Stimulated activated CD4-positive, alpha-beta T cell treated with anti-CD3 and anti-CD28 coated beads, Interleukin-4, amount 100 ng/mL, for 24 hours (primary cell): ENCODE measurements at regions not wholly inside any gene's neighbourhood (a gene's known extent, or its start where the extent isn't known, plus 50 kb on each side); places are given as distances from the start of the nearest gene placed in this dataset.
"Not testable (repeated sequence)": the region's sequence is repeated elsewhere in the genome, so short reads cannot be mapped to it uniquely, and the experiment has no call there.

ENCODE experiments used
- DNase-seq: peaks from one replicate; pipeline ENCODE4 v3.0.0-alpha.2; 2020

- DNase-seq: no peak
Measured at GRCh38 chr12:59404109-59404650, 191.6 kb upstream of the SLC16A7 start.

GRCh38 chr12:59403259-59403932, 192.4 kb upstream of the SLC16A7 start:
- DNase-seq: peak; percentile 45

- no peak for DNase-seq
Measured at GRCh38 chr12:59401862-59402261, 194.0 kb upstream of the SLC16A7 start.

GRCh38 chr12:59398164-59398563, 197.7 kb upstream of the SLC16A7 start:
- no peak for DNase-seq

GRCh38 chr12:59396919-59397318, 198.9 kb upstream of the SLC16A7 start:
- no peak for DNase-seq

GRCh38 chr12:59396519-59396918, 199.3 kb upstream of the SLC16A7 start:
- DNase-seq: no peak

GRCh38 chr12:59395310-59395709, 200.5 kb upstream of the SLC16A7 start:
- not testable (repeated sequence) for DNase-seq

GRCh38 chr12:59393506-59393905, 202.3 kb upstream of the SLC16A7 start:
- no peak for DNase-seq

GRCh38 chr12:59389968-59390576, 205.8 kb upstream of the SLC16A7 start:
- DNase-seq: no peak

- no peak for DNase-seq
Measured at GRCh38 chr12:59388694-59389093, 207.1 kb upstream of the SLC16A7 start.

GRCh38 chr12:59388176-59388575, 207.7 kb upstream of the SLC16A7 start:
- no peak for DNase-seq

GRCh38 chr12:59386236-59386635, 209.6 kb upstream of the SLC16A7 start:
- DNase-seq: no peak

- no peak for DNase-seq
Measured at GRCh38 chr12:59383079-59383822, 212.6 kb upstream of the SLC16A7 start.

- no peak for DNase-seq
Measured at GRCh38 chr12:59382282-59383078, 213.3 kb upstream of the SLC16A7 start.

- no peak for DNase-seq
Measured at GRCh38 chr12:59381106-59381505, 214.7 kb upstream of the SLC16A7 start.

- DNase-seq: no peak
Measured at GRCh38 chr12:59375633-59376032, 220.2 kb upstream of the SLC16A7 start.

GRCh38 chr12:59374783-59375182, 221.0 kb upstream of the SLC16A7 start:
- no peak for DNase-seq

- DNase-seq: no peak
Measured at GRCh38 chr12:59372956-59373355, 222.9 kb upstream of the SLC16A7 start.

GRCh38 chr12:59370933-59371332, 224.9 kb upstream of the SLC16A7 start:
- DNase-seq: no peak

GRCh38 chr12:59365133-59365532, 230.7 kb upstream of the SLC16A7 start:
- DNase-seq: no peak

GRCh38 chr12:59357811-59358210, 238.0 kb upstream of the SLC16A7 start:
- DNase-seq: no peak

- not testable (repeated sequence) for DNase-seq
Measured at GRCh38 chr12:59346248-59346647, 249.6 kb upstream of the SLC16A7 start.

- DNase-seq: no peak
Measured at GRCh38 chr12:59345406-59345805, 250.4 kb upstream of the SLC16A7 start.
